Loucy (cell line): ENCODE measurements at regions not wholly inside any gene's neighbourhood (a gene's known extent, or its start where the extent isn't known, plus 50 kb on each side); places are given as distances from the start of the nearest gene placed in this dataset.
"Not testable (repeated sequence)": the region's sequence is repeated elsewhere in the genome, so short reads cannot be mapped to it uniquely, and the experiment has no call there.

Experiments used
- H2AFZ ChIP-seq: fragments of 200-600 bp; sonication (generic); 2 replicates; pipeline ENCODE4 v1.6.0; 2016; ENCODE audit warnings: antibody characterized with exemption, mild to moderate bottlenecking, low read length, moderate library complexity
- H3F3A ChIP-seq: fragments of 200-600 bp; 2 replicates; pipeline ENCODE4 v1.6.0; 2016; ENCODE audit warnings: antibody characterized with exemption, low read depth, mild to moderate bottlenecking
- H3K27me3 ChIP-seq: fragments of 200-600 bp; sonication (generic); 2 replicates; pipeline ENCODE4 v1.6.1; 2014; ENCODE audit warnings: low read length, mild to moderate bottlenecking; ENCODE audit not compliant: insufficient read depth, poor library complexity, severe bottlenecking
- H3K36me3 ChIP-seq: fragments of 200-600 bp; sonication (generic); 2 replicates; pipeline ENCODE4 v1.6.1; 2016; ENCODE audit warnings: low read length; ENCODE audit not compliant: insufficient read depth
- H3K4me1 ChIP-seq: fragments of 200-600 bp; sonication (generic); 2 replicates; pipeline ENCODE4 v1.5.1; 2014; ENCODE audit warnings: low read length, mild to moderate bottlenecking; ENCODE audit not compliant: insufficient read depth, poor library complexity, severe bottlenecking
- H3K4me2 ChIP-seq: fragments of 200-600 bp; sonication (generic); 2 replicates; pipeline ENCODE4 v1.6.0; 2014; ENCODE audit warnings: antibody characterized with exemption, low read length, low read depth, mild to moderate bottlenecking; ENCODE audit not compliant: poor library complexity, severe bottlenecking
- H3K4me3 ChIP-seq: fragments of 200-600 bp; sonication (generic); 2 replicates; pipeline ENCODE4 v1.5.1; 2014; ENCODE audit warnings: low read length, mild to moderate bottlenecking, mixed read lengths; ENCODE audit not compliant: poor library complexity, severe bottlenecking
- H3K79me2 ChIP-seq: fragments of 200-600 bp; sonication (generic); 2 replicates; pipeline ENCODE4 v1.6.1; 2014; ENCODE audit warnings: low read length; ENCODE audit not compliant: insufficient read depth
- H3K9ac ChIP-seq: fragments of 200-600 bp; sonication (generic); 2 replicates; pipeline ENCODE4 v1.6.0; 2014; ENCODE audit warnings: mild to moderate bottlenecking, low read depth, low read length, moderate library complexity; ENCODE audit not compliant: poor library complexity, severe bottlenecking
- H3K9me2 ChIP-seq: fragments of 200-600 bp; sonication (generic); replicated peaks from 2 replicates; pipeline ENCODE4 v1.6.1; 2016; ENCODE audit warnings: low read depth, low read length, mixed read lengths
- H3K9me3 ChIP-seq: fragments of 200-600 bp; sonication (generic); 2 replicates; pipeline ENCODE4 v1.6.1; 2014; ENCODE audit warnings: mild to moderate bottlenecking, antibody characterized with exemption, low read length, low read depth; ENCODE audit not compliant: insufficient read depth
- H4K20me1 ChIP-seq: fragments of 200-600 bp; sonication (generic); 2 replicates; pipeline ENCODE4 v1.6.0; 2014; ENCODE audit warnings: antibody characterized with exemption, low read length, mild to moderate bottlenecking; ENCODE audit not compliant: insufficient read depth, poor library complexity, severe bottlenecking
- CTCF ChIP-seq: fragments of 200-600 bp; sonication (generic); conservative IDR thresholded peaks from 2 replicates; pipeline ENCODE4 v1.5.1; 2014; ENCODE audit warnings: mild to moderate bottlenecking, antibody characterized with exemption, low read length
- EZH2phosphoT487 ChIP-seq: fragments of 200-600 bp; IDR thresholded peaks from 2 replicates; pipeline ENCODE4 v1.6.1; 2018; ENCODE audit warnings: antibody characterized with exemption, mild to moderate bottlenecking, moderate library complexity, borderline replicate concordance

- Histone ChIP-seq H3K4me1 (no peaks in the 10 kb centered on the region), H3K27me3 (no peaks in the 10 kb centered on the region), H3K9me3 (no peaks in the 10 kb centered on the region), H3K9ac (no peak overlapping the region), H3K36me3 (no peaks in the 10 kb centered on the region), H3F3A (no peaks in the 10 kb centered on the region), H3K4me2 (no peak overlapping the region), H3K9me2 (no peaks in the 10 kb centered on the region), H2AFZ (no peak overlapping the region), H3K4me3 (no peak overlapping the region), H3K79me2 (no peaks in the 10 kb centered on the region), H4K20me1 (no peaks in the 10 kb centered on the region)
- TF ChIP-seq EZH2phosphoT487 (no peak), CTCF (no peak)
Observed at GRCh38 chr14:41532255-41532654, 74.4 kb upstream of the LRFN5 start.

- H3K4me2 ChIP-seq = no peak overlapping the region
- H4K20me1 ChIP-seq = peaks cover 2% of the 10 kb centered on the region
- no peak overlapping the region for H3K9ac ChIP-seq
- H2AFZ ChIP-seq = no peak overlapping the region
- H3K27me3 ChIP-seq = no peaks in the 10 kb centered on the region
- H3K36me3 ChIP-seq = no peaks in the 10 kb centered on the region
- no peaks in the 10 kb centered on the region for H3K4me1 ChIP-seq
- no peak overlapping the region for H3K4me3 ChIP-seq
- H3K9me3 ChIP-seq = no peaks in the 10 kb centered on the region
- H3K9me2 ChIP-seq = no peaks in the 10 kb centered on the region
- no peaks in the 10 kb centered on the region for H3K79me2 ChIP-seq
- no peak for TF ChIP-seq EZH2phosphoT487
- no peak for TF ChIP-seq CTCF
- H3F3A ChIP-seq = no peaks in the 10 kb centered on the region
Observed at GRCh38 chr14:41521891-41522290, 84.8 kb upstream of the LRFN5 start.

- H3K27me3 ChIP-seq, H3K4me2 ChIP-seq, H4K20me1 ChIP-seq, H3K4me3 ChIP-seq, H2AFZ ChIP-seq, H3F3A ChIP-seq, H3K9ac ChIP-seq, H3K36me3 ChIP-seq, H3K9me2 ChIP-seq, H3K9me3 ChIP-seq, H3K4me1 ChIP-seq, H3K79me2 ChIP-seq: not testable (repeated sequence)
Observed at GRCh38 chr14:41518030-41518429, 88.6 kb upstream of the LRFN5 start.

- no peak overlapping the region for H2AFZ ChIP-seq
- H3K36me3 ChIP-seq = no peaks in the 10 kb centered on the region
- no peak overlapping the region for H3K4me2 ChIP-seq
- no peaks in the 10 kb centered on the region for H3K79me2 ChIP-seq
- H3K9me3 ChIP-seq = no peaks in the 10 kb centered on the region
- no peaks in the 10 kb centered on the region for H3K27me3 ChIP-seq
- no peaks in the 10 kb centered on the region for H4K20me1 ChIP-seq
- no peak overlapping the region for H3K4me3 ChIP-seq
- TF ChIP-seq EZH2phosphoT487 (no peak), CTCF (no peak)
- no peaks in the 10 kb centered on the region for H3F3A ChIP-seq
- H3K9me2 ChIP-seq = no peaks in the 10 kb centered on the region
- no peaks in the 10 kb centered on the region for H3K4me1 ChIP-seq
- no peak overlapping the region for H3K9ac ChIP-seq
Observed at GRCh38 chr14:41506552-41506951, 100.1 kb upstream of the LRFN5 start.
